PC-9 (cell line): ENCODE measurements at regions not wholly inside any gene's neighbourhood (a gene's known extent, or its start where the extent isn't known, plus 50 kb on each side); places are given as distances from the start of the nearest gene placed in this dataset.

Source experiments
- BruUV-seq: library from RNA; stranded (reverse); fragments of 400-500 nt; replicated peaks from 2 replicates; lab custom pipeline; 2021; lab: Mats Ljungman, UMichigan
- CTCF ChIA-PET: fragments of 300-600 bp; sonication (Branson Sonifier 250); formaldehyde crosslinking; loops from one replicate; lab custom pipeline; 2022; ENCODE audit warnings: antibody characterized with exemption; lab: Charles Lee
- POLR2A ChIA-PET: fragments of 300-600 bp; sonication (Branson Sonifier 250); formaldehyde crosslinking; loops from one replicate; lab custom pipeline; 2022; ENCODE audit warnings: antibody characterized with exemption; ENCODE audit not compliant: unreplicated experiment; lab: Charles Lee
- DNase-seq, 2 experiments: peaks; one replicate each; pipeline versions ENCODE4 v3.0.0 to v3.0.0-alpha.2; 2015 to 2022; ENCODE audit warnings: mixed read lengths in 1 of 2
- H2AFZ ChIP-seq: fragments of 200-600 bp; sonication (generic); 2 replicates; pipeline ENCODE4 v1.8.1; 2017; ENCODE audit warnings: antibody characterized with exemption
- H3F3A ChIP-seq: fragments of 200-600 bp; sonication (generic); 2 replicates; pipeline ENCODE4 v1.8.1; 2017; ENCODE audit warnings: antibody characterized with exemption, mild to moderate bottlenecking, low read depth; ENCODE audit not compliant: insufficient read depth
- H3K27ac ChIP-seq: fragments of 200-600 bp; sonication (generic); 2 replicates; pipeline ENCODE4 v1.6.1; 2016; ENCODE audit warnings: mixed run types
- H3K27me3 ChIP-seq: fragments of 200-600 bp; sonication (generic); 2 replicates; pipeline ENCODE4 v1.6.1; 2016; ENCODE audit warnings: low read depth, mixed run types; ENCODE audit not compliant: insufficient read depth
- H3K36me3 ChIP-seq: fragments of 200-600 bp; sonication (generic); 2 replicates; pipeline ENCODE4 v1.6.1; 2016; ENCODE audit warnings: low read depth, mixed run types
- H3K4me1 ChIP-seq: fragments of 200-600 bp; sonication (generic); replicated peaks from 2 replicates; pipeline ENCODE4 v1.6.1; 2016; ENCODE audit warnings: mixed run types; ENCODE audit not compliant: insufficient read depth
- H3K4me2 ChIP-seq: fragments of 200-600 bp; sonication (generic); 2 replicates; pipeline ENCODE4 v1.6.1; 2017; ENCODE audit warnings: mixed run types
- H3K4me3 ChIP-seq: fragments of 200-600 bp; sonication (generic); 2 replicates; pipeline ENCODE4 v1.6.1; 2016; ENCODE audit warnings: mixed run types
- H3K79me2 ChIP-seq: fragments of 200-600 bp; sonication (generic); 2 replicates; pipeline ENCODE4 v1.6.1; 2017; ENCODE audit warnings: low read depth, mixed run types
- H3K9me2 ChIP-seq: fragments of 200-600 bp; sonication (generic); 2 replicates; pipeline ENCODE4 v1.8.1; 2017; ENCODE audit warnings: mild to moderate bottlenecking; ENCODE audit not compliant: insufficient read depth
- H3K9me3 ChIP-seq: fragments of 200-600 bp; sonication (generic); 2 replicates; pipeline ENCODE4 v1.8.1; 2016; ENCODE audit warnings: low read depth; ENCODE audit not compliant: insufficient read depth
- H4K20me1 ChIP-seq: fragments of 200-600 bp; sonication (generic); 2 replicates; pipeline ENCODE4 v1.8.1; 2017; ENCODE audit not compliant: insufficient read depth
- EZH2 ChIP-seq: fragments of 200-600 bp; sonication (generic); IDR thresholded peaks from 2 replicates; pipeline ENCODE4 v1.8.0; 2017; ENCODE audit warnings: antibody characterized with exemption, low read depth
- intact Hi-C: fragments of 100-400 bp; cut with micrococcal nuclease; formaldehyde crosslinking; loops from one replicate; pipeline ENCODE4 v1.10.0; 2022; ENCODE audit not compliant: unreplicated experiment
- TF ChIP-seq, protein P1 (sequence below): fragments of 200-600 bp; sonication (generic); conservative IDR thresholded peaks from 2 replicates; pipeline ENCODE4 v1.6.1; 2017; ENCODE audit warnings: mixed run types, antibody characterized with exemption, mild to moderate bottlenecking, moderate library complexity

GRCh38 chr18:38884050-38884449, 1318.5 kb upstream of the CELF4 start:
- no peak for TF ChIP-seq EZH2
- TF ChIP-seq, protein P1, sequence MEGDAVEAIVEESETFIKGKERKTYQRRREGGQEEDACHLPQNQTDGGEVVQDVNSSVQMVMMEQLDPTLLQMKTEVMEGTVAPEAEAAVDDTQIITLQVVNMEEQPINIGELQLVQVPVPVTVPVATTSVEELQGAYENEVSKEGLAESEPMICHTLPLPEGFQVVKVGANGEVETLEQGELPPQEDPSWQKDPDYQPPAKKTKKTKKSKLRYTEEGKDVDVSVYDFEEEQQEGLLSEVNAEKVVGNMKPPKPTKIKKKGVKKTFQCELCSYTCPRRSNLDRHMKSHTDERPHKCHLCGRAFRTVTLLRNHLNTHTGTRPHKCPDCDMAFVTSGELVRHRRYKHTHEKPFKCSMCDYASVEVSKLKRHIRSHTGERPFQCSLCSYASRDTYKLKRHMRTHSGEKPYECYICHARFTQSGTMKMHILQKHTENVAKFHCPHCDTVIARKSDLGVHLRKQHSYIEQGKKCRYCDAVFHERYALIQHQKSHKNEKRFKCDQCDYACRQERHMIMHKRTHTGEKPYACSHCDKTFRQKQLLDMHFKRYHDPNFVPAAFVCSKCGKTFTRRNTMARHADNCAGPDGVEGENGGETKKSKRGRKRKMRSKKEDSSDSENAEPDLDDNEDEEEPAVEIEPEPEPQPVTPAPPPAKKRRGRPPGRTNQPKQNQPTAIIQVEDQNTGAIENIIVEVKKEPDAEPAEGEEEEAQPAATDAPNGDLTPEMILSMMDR, result no peak
- H3K4me3 ChIP-seq, result no peak overlapping the region
- ChIA-PET CTCF (no interaction called here), POLR2A (no interaction called here)
- H3K27me3 ChIP-seq, result no peaks in the 10 kb centered on the region
- no peak for DNase-seq
- H2AFZ ChIP-seq, result no peak overlapping the region
- no peaks in the 10 kb centered on the region for H3K4me1 ChIP-seq
- H3K27ac ChIP-seq, result no peak overlapping the region
- no peaks in the 10 kb centered on the region for H3K79me2 ChIP-seq
- no peaks in the 10 kb centered on the region for H3F3A ChIP-seq
- H3K9me3 ChIP-seq, result no peaks in the 10 kb centered on the region
- BruUV-seq, result no TSS peak
- no peaks in the 10 kb centered on the region for H3K9me2 ChIP-seq
- intact Hi-C loops, result no loop called here
- no peaks in the 10 kb centered on the region for H3K36me3 ChIP-seq
- no peak overlapping the region for H3K4me2 ChIP-seq
- no peaks in the 10 kb centered on the region for H4K20me1 ChIP-seq

- H3K9me2 ChIP-seq, result no peaks in the 10 kb centered on the region
- POLR2A ChIA-PET, result no interaction called here
Measured at GRCh38 chr18:38883111-38883510, 1317.5 kb upstream of the CELF4 start.

DNA sequence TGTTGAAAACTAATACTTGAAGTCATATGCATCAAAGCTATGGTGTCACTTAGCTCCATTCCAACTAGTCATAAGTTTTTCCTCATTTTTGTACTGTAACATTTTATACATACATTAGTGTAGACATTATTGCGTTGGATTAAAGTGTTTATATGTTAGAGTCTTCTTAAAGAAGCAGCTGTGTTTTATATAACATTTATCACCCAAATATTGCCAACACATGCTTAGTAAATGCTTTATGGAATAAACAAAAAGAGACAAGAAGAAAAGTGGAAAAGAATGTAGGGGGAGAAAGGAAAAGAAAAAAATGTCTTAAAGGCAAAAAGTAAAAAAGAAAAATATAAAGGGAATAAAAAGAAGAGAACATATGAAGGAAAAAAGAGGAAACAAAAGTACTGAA, 1314.3 kb upstream of the CELF4 start:
- DNase-seq, result no peak
- no peaks in the 10 kb centered on the region for H3K36me3 ChIP-seq
- ChIA-PET POLR2A (no interaction called here), CTCF (no interaction called here)
- TF ChIP-seq, protein P1, result no peak
- TF ChIP-seq EZH2, result no peak
- no peaks in the 10 kb centered on the region for H3K4me1 ChIP-seq
- H2AFZ ChIP-seq, result no peak overlapping the region
- H3K27me3 ChIP-seq, result no peaks in the 10 kb centered on the region
- H3K79me2 ChIP-seq, result no peaks in the 10 kb centered on the region
- H3K27ac ChIP-seq, result no peak overlapping the region
- no peaks in the 10 kb centered on the region for H3F3A ChIP-seq
- intact Hi-C loops, result no loop called here
- no TSS peak for BruUV-seq
- H3K9me2 ChIP-seq, result no peaks in the 10 kb centered on the region
- no peaks in the 10 kb centered on the region for H4K20me1 ChIP-seq
- no peaks in the 10 kb centered on the region for H3K9me3 ChIP-seq
- H3K4me3 ChIP-seq, result no peak overlapping the region
- no peak overlapping the region for H3K4me2 ChIP-seq

More at GRCh38 chr18:38883111-38883510, 1317.5 kb upstream of the CELF4 start:
- no peak overlapping the region for H3K4me2 ChIP-seq
- no TSS peak for BruUV-seq
- H3K9me3 ChIP-seq, result no peaks in the 10 kb centered on the region
- H3K4me1 ChIP-seq, result no peaks in the 10 kb centered on the region
- TF ChIP-seq EZH2, result no peak
- TF ChIP-seq, protein P1, result no peak
- H3K27me3 ChIP-seq, result no peaks in the 10 kb centered on the region
- no peaks in the 10 kb centered on the region for H4K20me1 ChIP-seq
- no peaks in the 10 kb centered on the region for H3K36me3 ChIP-seq
- H3K4me3 ChIP-seq, result no peak overlapping the region
- CTCF ChIA-PET, result no interaction called here
- DNase-seq, result no peak
- no peak overlapping the region for H2AFZ ChIP-seq
- intact Hi-C loops, result no loop called here
- no peaks in the 10 kb centered on the region for H3K79me2 ChIP-seq
- H3F3A ChIP-seq, result no peaks in the 10 kb centered on the region
- no peak overlapping the region for H3K27ac ChIP-seq
